HG02759 (cell line): ENCODE measurements at regions not wholly inside any gene's neighbourhood (a gene's known extent, or its start where the extent isn't known, plus 50 kb on each side); places are given as distances from the start of the nearest gene placed in this dataset.
"Not testable (repeated sequence)": the region's sequence is repeated elsewhere in the genome, so short reads cannot be mapped to it uniquely, and the experiment has no call there.

Source experiments
- ATAC-seq: cut with Tn5 transposase; IDR thresholded peaks from one replicate; pipeline ENCODE4 v1.9.1; 2021; ENCODE audit warnings: mild to moderate bottlenecking, moderate library complexity; ENCODE audit not compliant: unreplicated experiment

DNA sequence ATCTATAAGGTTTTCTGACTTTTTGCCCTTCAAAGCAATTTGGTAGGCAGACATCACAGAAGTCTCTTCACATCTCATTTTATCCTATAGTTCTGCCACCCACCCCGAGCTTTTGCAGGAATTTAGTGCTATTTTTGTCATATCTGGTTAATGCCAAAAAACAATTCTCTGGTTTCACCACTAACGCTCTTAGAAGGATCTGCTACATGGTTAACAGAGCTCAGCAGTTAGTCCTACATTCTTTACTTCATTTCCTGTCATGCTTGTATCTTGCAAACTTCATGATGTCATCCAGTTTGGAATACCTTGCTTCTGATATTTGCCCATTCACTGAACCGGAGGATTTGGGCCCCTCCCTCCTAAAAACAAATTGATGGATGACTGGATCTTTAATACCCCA is 116.8 kb upstream of the SERPINE2 start:
- ATAC-seq = no peak

DNA sequence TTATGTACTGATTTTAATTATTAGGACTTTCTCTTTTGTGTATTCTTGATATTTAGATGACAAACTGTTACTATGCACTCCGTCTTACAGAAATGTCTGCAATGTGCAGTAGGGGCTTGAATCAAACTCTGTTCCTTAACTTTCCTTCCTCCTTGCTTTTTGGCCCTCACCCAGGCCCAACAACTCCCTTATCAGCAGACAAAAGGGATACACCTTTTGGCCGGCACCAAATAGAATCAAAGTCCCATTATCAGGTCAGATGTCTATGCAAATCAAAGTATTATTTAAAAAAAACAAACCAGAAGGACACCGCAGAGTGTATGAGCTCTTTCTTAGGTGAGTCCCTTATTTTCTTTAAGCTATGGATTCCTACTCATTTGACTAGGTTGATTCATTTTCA is 116.3 kb upstream of the SERPINE2 start:
- no peak for ATAC-seq

DNA sequence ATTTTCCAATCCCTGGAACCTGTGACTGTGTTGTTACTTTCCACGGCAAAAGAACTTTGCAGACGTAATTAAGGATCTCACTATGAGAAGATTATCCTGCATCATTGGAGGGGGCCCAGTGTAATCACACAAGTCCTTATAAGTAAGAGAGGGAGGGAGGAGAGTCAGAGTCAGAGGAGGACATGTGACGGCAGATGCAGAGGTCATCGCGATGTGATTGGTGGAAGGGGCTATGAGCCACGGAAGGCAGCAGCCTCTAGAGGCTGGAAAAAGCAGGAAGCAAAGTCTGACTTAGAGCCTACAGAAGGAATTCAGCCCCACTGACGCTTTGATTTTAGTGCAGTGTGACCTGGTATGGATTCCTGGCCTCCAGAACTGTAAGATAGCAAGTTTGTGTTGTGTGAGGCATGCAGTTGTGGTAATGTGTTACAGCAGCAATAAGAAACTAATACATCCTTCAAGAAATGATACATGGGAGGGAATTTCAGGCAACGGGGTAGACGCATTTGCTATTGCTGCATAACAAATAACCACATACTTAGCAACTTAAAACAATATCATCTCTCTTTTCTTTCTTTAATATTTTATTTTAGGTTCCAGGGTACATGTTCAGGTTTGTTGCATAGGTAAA is 112.7 kb upstream of the SERPINE2 start:
- ATAC-seq = no peak

DNA sequence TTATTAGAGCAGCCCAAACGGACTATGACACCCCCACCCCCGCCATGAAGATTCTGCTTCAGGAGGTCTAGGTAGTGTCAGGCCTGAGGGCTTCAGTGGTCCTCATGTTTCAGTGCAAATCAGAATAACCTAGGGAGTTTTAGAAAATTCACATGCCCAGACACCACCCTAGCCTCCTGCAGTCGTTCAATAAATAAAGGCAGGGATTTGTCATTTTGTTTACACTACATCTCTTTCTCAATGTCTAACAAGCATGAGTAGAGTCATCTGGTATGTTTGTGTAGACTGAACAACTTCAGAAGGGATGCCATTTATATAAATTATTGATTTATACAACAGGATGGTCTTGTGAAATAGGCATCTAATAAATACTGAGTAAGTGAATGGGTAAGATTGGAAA is 112.1 kb upstream of the SERPINE2 start:
- ATAC-seq = no peak

DNA sequence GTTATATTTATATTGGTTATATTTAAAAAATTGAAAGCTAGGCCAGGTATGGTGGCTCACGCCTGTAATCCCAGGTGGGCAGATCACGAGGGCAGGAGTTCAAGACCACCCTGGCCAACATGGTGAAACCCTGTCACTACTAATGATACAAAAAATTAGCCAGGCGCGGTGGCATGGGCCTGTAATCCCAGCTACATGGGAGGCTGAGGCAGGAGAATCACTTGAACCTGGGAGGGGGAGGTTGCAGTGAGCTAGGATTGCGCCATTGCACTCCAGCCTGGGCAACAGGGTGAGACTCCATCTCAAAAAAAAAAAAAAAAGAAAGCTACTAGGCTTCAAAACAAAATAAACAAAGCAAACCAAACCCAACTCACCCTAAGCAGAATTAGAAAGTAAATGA is 109.0 kb upstream of the SERPINE2 start:
- not testable (repeated sequence) for ATAC-seq

DNA sequence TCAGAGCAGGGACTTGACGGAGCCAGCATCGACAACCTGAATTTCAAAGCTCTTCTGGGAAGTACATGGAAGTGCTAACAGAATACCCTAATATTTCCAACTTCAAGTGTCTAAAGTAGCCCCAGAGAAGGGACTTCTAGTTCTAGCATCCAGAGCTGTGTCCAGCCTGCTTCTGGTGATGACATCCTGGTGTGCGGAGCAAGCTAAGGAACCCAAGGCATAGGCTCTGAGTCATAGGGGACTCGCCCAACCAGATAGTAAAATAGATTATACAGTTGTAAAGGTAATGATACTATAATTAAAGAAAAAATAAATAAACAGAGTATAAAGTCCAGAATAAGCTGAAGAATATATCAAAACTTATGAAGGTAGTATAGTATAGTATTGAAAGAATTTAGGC is 108.1 kb upstream of the SERPINE2 start:
- ATAC-seq = no peak

DNA sequence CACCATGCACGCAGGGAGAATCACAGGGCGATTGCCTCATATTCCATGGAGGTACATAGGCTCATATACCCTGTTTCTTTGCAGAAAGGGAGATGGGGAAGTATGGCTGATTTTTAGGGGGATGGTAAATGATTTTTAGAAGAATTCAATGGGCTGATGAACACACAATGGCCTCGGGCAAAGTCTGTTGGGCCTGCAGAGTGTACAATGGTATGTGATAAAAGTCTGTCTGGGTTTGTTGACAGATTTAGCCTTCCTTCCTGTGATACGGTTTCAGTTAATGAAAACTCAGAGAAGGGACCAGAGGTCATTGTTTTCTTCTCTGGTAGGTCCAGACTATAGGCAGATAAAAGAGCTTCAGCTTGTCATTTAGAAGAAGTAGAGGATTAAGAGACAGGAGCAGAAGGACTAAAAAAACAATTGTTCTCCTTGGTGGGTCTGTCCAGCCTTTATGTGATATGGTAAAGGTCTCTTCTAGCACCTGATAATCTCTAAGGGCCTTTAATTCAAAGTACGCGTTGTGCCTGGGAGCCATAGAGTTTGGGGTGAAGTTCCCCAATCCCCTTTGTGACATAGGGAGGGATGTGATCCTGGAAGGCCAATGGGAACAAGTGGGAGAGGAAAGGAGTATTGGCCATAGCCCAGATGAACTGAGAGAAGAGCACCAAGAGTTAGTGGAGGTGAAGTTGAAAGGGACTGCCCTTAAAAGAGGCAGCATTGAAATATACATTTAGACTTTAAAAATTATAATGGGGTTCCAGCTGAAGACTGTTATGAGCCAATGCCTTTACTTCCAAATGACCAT is 107.5 kb upstream of the SERPINE2 start:
- no peak for ATAC-seq

DNA sequence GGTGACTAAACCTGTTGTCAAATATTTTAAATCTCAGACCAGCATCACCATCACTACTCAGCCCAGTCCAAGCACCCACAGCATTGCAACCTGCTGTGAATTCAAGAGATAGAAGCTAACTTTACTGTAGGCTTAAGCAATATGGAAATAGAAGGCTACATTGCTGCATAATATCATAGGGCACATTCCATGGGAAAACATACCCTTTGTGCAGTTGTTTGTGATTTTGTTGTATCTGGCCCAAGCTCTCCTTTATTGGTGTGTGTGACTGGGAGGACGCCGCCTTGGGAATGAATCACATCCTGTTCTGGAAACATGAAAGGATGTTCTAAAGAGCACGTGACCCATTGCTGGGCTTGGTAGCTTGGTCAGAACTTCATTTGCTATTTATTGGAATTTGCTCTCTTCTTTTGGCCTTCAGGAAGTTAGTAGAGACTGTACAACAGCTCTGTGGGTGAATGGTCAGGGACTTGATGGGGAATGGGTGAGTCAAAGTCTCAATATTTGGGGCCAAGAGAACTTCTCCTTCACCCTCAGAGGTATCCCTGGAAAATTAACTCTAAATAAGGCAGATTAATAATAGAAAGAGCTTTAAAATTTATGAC is 106.8 kb upstream of the SERPINE2 start:
- ATAC-seq = no peak

DNA sequence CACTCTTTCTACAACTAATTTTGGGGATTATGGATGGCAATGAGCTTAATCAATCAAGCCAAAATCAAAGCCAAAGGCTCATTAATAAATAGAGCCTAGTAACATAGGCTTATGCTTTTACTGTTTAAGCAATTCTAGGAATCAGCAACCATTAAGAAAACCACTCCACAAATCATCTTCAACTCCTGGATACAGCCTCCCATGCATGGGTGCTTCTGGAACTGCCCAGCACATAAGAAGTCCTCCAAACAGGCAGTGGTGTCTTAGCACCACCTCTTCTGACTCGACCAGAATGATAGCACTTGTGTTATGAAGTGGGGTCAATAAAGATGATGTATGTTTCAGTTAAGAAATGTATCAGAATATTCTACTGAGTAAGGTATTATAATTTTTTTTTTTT is 104.4 kb upstream of the SERPINE2 start:
- ATAC-seq = no peak

DNA sequence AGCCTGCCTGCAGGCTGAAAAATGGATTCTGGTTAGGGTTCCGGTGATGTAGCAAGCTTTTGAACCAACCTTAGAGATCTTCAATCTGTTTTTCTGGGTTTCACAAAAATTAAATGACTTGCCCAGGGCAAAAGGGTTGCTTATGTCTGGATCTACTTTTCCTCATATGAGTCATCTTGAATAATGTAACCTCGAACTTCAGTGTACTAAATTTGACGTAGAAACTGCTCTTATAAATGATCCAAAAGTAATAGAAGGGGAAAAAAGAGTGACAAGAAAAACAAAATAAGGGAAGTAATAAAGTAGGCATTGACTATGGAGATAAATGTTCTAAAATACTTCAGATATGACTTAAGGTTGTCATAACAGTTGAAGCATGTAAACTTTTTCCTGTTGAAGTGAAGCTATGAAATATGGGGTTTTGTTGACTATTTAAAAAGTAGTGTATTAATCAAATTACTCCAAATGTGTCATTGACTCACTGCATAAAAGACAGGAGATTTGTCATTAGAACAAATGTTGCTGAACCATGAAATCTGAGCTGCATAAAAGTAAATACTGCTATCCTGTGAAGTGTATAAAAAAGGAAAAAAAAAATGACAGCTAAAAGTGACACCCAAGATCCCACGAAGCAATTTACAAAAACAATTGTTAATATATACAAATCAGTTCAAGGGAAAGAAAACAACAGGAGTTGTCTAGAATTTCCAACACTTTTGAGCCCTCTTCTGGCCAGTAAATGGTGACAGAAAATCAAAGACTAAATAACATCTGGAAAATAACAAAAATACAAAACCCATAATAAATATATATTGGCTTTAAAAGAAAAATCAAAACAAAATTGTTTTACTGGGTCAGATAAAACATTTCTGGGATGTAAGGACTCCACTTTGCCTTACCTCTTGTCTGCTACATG is 103.6 kb upstream of the SERPINE2 start:
- no peak for ATAC-seq

DNA sequence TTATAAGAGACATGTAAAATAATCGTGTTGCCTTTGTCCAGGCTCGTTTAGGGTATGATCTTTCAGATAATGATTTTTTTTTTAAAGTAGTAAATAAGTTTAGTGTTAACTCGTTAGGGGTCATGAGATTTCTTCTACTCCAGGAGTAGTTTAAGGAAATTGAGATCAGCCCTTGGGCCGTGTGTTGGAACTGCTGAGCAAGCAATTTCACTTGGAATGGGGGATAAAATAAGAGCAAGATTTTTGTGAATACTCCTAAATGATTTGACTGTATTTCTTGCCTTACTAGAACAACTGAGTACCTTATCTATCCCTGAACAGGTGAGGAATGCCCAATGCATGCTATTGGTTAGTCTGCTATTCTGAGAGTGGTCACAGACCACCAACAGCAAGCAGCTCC is 102.2 kb upstream of the SERPINE2 start:
- no peak for ATAC-seq

DNA sequence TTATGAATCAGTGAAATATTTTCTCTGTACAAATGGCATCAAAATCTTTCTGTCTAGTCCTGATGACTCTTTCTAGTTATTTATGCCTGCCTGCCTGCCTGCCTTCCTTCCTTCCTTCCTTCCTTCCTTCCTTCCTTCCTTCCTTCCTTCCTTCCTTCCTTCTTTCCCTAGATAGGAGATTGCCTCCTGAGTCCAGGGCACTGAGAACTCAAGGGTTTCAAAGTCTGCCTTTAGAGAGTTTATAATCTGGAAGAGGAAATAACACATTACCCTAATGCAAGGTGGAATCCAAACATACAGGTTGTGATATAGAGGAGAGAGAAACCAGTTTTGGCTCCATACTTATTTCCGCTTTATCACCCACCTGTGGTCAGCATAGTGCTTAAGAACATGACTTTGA is 98.1 kb upstream of the SERPINE2 start:
- ATAC-seq = no peak

DNA sequence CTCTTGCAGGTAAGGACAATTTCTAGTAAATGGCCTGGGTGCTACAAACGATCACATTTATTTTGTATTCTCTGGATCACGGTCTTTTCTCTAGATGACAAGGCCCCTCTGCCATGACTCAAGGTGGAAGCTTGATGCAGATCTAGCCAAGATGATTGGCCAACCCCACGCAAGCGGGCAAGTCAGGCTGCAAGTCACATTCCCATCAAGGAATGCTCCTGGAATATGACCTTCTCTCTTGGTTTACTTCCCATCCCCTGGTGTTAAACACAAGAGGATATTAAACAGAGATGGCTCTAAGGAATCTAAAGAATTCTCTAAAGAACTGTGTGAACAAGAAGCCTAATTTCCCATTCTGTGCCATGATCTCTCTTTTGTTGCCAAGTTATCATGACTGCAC is 97.3 kb upstream of the SERPINE2 start:
- ATAC-seq = no peak

DNA sequence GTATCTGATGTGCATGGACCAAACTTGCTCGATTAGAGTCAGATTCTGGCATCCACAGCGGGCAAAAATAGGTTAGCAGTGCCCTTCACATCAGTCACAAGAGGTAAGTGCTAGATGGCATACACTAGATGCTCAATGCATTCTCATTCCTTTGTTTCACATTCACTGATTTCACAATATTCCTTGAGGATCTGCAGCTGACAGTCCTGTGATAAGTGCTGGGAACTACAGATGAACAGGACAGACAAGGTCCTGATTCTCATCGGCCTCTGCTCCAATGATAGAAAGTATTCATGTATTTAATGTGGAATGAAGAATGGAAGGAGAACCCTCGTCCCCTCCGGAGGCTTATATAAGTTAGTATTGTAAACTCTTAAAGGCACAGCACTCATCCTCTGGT is 96.8 kb upstream of the SERPINE2 start:
- no peak for ATAC-seq

DNA sequence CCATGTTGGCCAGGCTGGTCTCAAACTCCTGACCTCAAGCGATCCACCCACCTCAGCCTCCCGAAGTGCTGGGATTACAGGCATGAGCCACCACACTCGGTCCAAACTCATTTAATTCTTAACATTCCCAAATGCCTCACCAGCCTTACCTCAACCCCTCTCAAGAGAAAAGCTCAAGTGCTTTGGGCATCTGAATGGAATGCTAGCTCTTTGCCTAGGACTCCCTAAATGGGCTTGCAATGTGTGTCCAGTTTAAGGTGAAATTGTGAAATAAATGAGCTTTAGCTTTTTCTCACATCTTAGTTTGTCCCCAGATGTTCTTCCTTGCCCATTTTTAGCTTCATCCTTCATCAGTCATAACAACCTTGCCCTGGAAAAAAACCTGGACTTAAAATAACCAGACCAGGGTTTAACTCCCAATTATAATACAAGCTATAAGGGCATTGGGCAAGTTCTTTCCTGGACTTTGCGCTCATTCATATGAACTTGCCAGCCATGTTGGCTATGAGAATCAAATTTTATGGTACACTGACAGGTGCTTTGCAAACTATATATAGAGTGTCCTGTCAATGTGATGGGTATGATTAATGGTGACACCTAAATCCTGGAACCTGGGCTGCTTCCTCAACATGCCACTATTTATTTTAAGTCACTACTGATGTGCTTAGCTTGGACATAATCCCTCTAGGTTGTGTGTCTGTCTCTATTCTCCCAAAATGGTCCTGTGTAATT is 95.1 kb upstream of the SERPINE2 start:
- ATAC-seq = no peak

DNA sequence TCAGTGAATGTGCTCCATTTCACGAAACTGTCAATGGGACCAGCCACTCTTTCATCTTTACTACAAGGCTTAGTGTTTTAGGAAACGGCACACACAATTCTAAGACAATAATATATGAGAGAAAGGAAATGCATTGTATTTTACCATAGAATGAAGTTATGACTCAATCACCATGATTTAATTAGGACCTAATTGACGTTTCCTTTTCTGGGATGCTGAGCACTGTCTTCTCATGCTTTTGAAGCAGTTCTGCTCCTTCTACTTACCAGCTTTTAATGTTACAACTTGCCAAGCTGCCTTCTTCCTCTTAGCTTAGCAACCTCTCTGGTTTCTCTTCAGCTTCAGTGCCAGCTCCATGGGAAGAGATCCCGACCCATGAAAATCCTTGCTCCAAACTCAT is 94.3 kb upstream of the SERPINE2 start:
- ATAC-seq = no peak

DNA sequence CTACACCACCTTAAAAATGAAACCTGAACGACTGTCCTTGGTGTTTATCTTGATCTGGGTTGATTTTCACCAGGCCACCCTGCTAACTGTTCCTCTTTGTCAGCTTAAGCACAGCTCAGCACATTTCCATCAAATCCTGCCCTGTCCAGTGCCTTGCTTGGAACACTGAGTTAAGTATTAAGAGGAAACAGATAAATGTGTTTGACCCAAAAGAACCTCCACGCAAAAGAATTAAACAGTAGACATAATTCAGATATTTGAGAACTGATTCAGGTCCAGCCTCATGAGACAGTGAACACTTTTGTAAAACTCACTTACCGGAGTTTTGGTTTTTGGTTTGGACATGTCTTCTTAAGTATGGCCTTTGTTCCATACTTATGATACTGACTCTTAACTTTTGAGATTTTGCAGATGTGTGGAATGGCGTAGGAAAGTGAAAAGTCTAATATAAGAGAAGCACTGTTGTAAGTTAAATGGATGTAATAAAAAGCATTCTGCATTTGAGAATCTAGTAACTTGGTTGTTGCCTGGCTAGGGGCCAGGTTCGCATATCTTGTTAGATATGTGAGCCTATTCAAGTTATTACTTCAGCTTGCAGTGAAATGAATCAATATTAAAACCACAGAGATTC is 88.9 kb upstream of the SERPINE2 start:
- ATAC-seq = no peak

DNA sequence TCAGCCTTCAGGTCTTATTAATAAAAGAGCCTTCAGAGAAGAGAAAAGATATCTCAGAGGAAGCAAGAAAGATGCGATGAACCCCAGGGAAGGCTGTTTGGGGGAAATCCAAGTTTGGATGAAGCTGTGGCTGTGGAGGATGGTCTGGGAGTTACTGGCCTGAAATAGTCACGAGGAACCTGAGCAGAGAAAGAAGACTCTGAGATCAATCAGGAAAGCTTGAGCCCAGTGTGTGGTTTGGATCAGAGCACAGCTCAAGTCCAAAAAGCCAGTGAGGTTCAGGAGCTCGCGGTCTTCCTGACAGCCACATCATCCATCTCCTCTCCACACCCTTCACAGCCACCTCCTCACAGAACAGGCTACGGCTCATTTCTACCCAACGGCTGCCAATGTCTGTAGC is 87.4 kb upstream of the SERPINE2 start:
- no peak for ATAC-seq

DNA sequence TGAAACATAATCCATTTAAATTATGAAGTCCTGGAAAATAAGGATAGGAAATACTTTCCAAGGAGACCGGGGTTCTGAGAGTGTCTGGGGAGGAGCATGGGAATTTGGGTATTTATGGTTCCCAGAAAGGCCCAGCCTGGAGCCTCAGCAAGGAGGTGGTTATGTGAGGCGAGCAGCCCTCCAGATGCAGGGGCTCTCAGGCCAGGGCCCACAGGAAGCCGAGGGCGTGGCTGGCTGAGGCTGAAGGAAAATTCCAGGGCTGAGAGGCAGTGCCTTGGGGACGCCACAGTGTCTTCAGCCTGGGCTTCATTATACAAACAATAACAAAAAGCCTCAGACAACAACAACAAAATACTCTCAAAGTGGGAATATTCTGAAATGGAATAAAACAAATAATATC is 86.9 kb upstream of the SERPINE2 start:
- no peak for ATAC-seq

DNA sequence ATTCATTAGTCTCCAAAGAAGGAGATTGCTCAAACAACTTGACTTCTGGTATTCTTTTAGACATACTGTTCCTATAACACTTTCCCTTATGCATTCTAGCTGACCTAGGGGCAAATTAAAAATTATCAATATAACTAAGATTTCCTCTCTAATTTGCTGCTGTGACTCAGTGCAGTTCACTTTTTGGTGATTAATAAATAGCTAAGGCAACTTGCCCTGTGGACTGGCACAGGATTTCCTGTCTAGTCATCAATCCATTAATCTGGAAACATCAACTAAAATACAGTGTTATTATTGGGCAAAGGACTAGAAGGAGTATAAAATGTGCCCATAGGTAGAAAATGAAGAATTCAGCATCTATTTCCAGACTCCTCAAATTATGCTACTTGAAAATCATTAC is 83.5 kb upstream of the SERPINE2 start:
- no peak for ATAC-seq
